CD14-positive monocyte (primary cell): ENCODE measurements at regions not wholly inside any gene's neighbourhood (a gene's known extent, or its start where the extent isn't known, plus 50 kb on each side); places are given as distances from the start of the nearest gene placed in this dataset.
A peak's percentile ranks its signal among the peaks of the same experiment; 100 is the strongest.

ENCODE experiments used
- DNase-seq, 3 donors: peaks; one replicate each; pipeline ENCODE4 v3.0.0-alpha.2; 2011 to 2022
- H2AFZ ChIP-seq: 2 replicates; pipeline ENCODE4 v1.6.0; 2012; ENCODE audit warnings: mild to moderate bottlenecking, low read depth, low read length, inconsistent platforms; ENCODE audit not compliant: insufficient read depth, poor library complexity, severe bottlenecking
- H3K27ac ChIP-seq, 2 donors: 1 replicate in 1 of 2; 2 replicates in 1 of 2; pipeline ENCODE4 v1.5.1; 2012 to 2013; ENCODE audit warnings: low read length in 2 of 2, control low read depth in 1 of 2, inconsistent platforms in 1 of 2, low read depth in 1 of 2, mild to moderate bottlenecking in 1 of 2
- H3K27me3 ChIP-seq, 2 donors: one replicate each; pipeline versions ENCODE4 v1.6.0 to v1.6.1; 2011 to 2013; ENCODE audit warnings: low read length in 2 of 2; ENCODE audit not compliant: control insufficient read depth in 2 of 2, insufficient read depth in 2 of 2
- H3K36me3 ChIP-seq, 2 donors: replicated peaks in 1 of 2; 1 replicate in 1 of 2; 2 replicates in 1 of 2; pipeline versions ENCODE4 v1.5.1 to v1.6.1; 2012 to 2013; ENCODE audit warnings: low read length in 2 of 2, control low read depth in 1 of 2, inconsistent platforms in 1 of 2, mild to moderate bottlenecking in 1 of 2; ENCODE audit not compliant: insufficient read depth in 2 of 2, control insufficient read depth in 1 of 2
- H3K4me1 ChIP-seq, 2 donors: 1 replicate in 1 of 2; 2 replicates in 1 of 2; pipeline versions ENCODE4 v1.5.1 to v1.6.1; 2012 to 2013; ENCODE audit warnings: low read length in 2 of 2, control low read depth in 1 of 2, inconsistent platforms in 1 of 2, mild to moderate bottlenecking in 1 of 2, moderate library complexity in 1 of 2; ENCODE audit not compliant: insufficient read depth in 2 of 2, control insufficient read depth in 1 of 2
- H3K4me2 ChIP-seq: replicated peaks from 2 replicates; pipeline ENCODE3; 2012; ENCODE audit warnings: low read length, moderate library complexity, mild to moderate bottlenecking; ENCODE audit not compliant: poor library complexity, severe bottlenecking; ENCODE audit errors: extremely low read depth
- H3K4me3 ChIP-seq, 3 experiments: fragments of 200-600 bp in 1 of 3; sonication (generic) in 1 of 3; replicated peaks in 1 of 3; 1 replicate in 2 of 3; 2 replicates in 1 of 3; pipeline ENCODE4 v1.5.1; 2011 to 2013; ENCODE audit warnings: low read length in 3 of 3, mild to moderate bottlenecking in 3 of 3, control low read depth in 2 of 3, low read depth in 2 of 3, inconsistent platforms in 1 of 3, moderate library complexity in 1 of 3
- H3K79me2 ChIP-seq: 2 replicates; pipeline ENCODE4 v1.6.0; 2012; ENCODE audit warnings: mild to moderate bottlenecking, control low read depth, inconsistent platforms, low read length, moderate library complexity; ENCODE audit not compliant: insufficient read depth
- H3K9ac ChIP-seq: 2 replicates; pipeline ENCODE4 v1.6.0; 2017; ENCODE audit warnings: low read length, mild to moderate bottlenecking; ENCODE audit not compliant: insufficient read depth, poor library complexity, severe bottlenecking
- H3K9me3 ChIP-seq, 2 donors: replicated peaks in 1 of 2; 1 replicate in 1 of 2; 2 replicates in 1 of 2; pipeline versions ENCODE4 v1.5.1 to v1.6.1; 2012 to 2013; ENCODE audit warnings: low read length in 2 of 2, control low read depth in 1 of 2; ENCODE audit not compliant: control insufficient read depth in 1 of 2, insufficient read depth in 1 of 2
- H4K20me1 ChIP-seq: 2 replicates; pipeline ENCODE4 v1.6.0; 2012; ENCODE audit warnings: mild to moderate bottlenecking, low read length, control low read depth, moderate library complexity; ENCODE audit not compliant: insufficient read depth
- H3K27ac Mint-ChIP-seq, 7 donors: one replicate each; pipeline ENCODE4 v1.8.0; 2020; ENCODE audit warnings: mild to moderate bottlenecking in 7 of 7, mixed read lengths in 7 of 7, moderate library complexity in 6 of 7, inconsistent platforms in 2 of 7
- H3K27me3 Mint-ChIP-seq, 3 donors: one replicate each; pipeline ENCODE4 v1.8.0; 2021 to 2022; ENCODE audit warnings: low read depth in 3 of 3, mild to moderate bottlenecking in 3 of 3, mixed read lengths in 3 of 3, moderate library complexity in 3 of 3, inconsistent platforms in 1 of 3
- H3K36me3 Mint-ChIP-seq, 2 donors: one replicate each; pipeline ENCODE4 v1.8.0; 2020; ENCODE audit warnings: mixed read lengths in 2 of 2, inconsistent platforms in 1 of 2, mild to moderate bottlenecking in 1 of 2
- H3K4me1 Mint-ChIP-seq: one replicate; pipeline ENCODE4 v1.8.0; 2020; ENCODE audit warnings: mild to moderate bottlenecking, mixed read lengths
- H3K4me3 Mint-ChIP-seq, 2 donors: one replicate each; pipeline ENCODE4 v1.8.0; 2020; ENCODE audit warnings: mild to moderate bottlenecking in 2 of 2, mixed read lengths in 2 of 2, moderate library complexity in 1 of 2
- H3K9me3 Mint-ChIP-seq, 7 donors: one replicate each; pipeline ENCODE4 v1.8.0; 2020 to 2022; ENCODE audit warnings: mixed read lengths in 7 of 7, mild to moderate bottlenecking in 6 of 7, moderate library complexity in 6 of 7, inconsistent platforms in 2 of 7
- WGBS: methylation state at CpG from one replicate; pipeline ENCODE4 v1.1.5; 2013; ENCODE audit warnings: missing lambda C conversion rate; ENCODE audit not compliant: insufficient coverage; 5-methylcytosine and 5-hydroxymethylcytosine counted together
- intact Hi-C, 2 donors: fragments of 100-400 bp; cut with micrococcal nuclease; formaldehyde crosslinking; loops; one replicate each; pipeline versions ENCODE4 v1.15.0 to v1.15.1; 2023
- TF ChIP-seq, protein P1 (sequence below): fragments of 200-600 bp; IDR thresholded peaks from one replicate; pipeline ENCODE4 v1.8.0; 2022; ENCODE audit warnings: antibody characterized with exemption, mild to moderate bottlenecking

DNA sequence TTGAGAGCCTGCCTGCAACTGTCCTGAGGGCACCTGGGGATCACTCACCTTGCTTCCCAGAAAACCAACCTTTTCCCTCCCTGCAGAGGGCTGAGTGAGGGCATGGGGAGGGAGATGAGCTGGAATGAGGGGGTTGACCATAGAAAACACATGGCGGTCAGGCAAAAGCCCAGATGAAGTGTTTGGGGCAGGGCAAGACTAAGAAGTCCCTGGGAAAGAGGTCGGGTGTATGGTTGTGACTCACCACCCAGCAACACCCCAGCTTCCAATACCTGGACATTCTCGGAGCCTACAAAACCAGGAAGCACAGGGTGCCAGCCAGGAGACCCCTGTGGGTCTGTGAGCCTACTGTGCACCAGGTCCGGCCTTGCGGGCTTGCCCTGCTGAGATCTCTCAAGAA, 95.3 kb upstream of the ATP2B2 start:
- intact Hi-C loops = no loop called here
- Mint-ChIP-seq H3K4me3 (no peak overlapping the region), H3K36me3 (no peaks in the 10 kb centered on the region), H3K27ac (peak overlapping the region in 1 of 7 donors; percentile 23), H3K9me3 (no peaks in the 10 kb centered on the region), H3K4me1 (peaks cover 4% of the 10 kb centered on the region), H3K27me3 (peaks cover 2 to 11% (median 3%) of the 10 kb centered on the region in 3 donors)
- H2AFZ ChIP-seq = no peak overlapping the region
- H3K4me2 ChIP-seq = no peak overlapping the region
- H4K20me1 ChIP-seq = no peaks in the 10 kb centered on the region
- no peak for DNase-seq
- no peaks in the 10 kb centered on the region for H3K27me3 ChIP-seq
- 94% methylated on average over 4 of the region's 5 CpGs for WGBS
- no peaks in the 10 kb centered on the region for H3K79me2 ChIP-seq
- no peak overlapping the region for H3K9ac ChIP-seq
- no peaks in the 10 kb centered on the region for H3K9me3 ChIP-seq
- H3K27ac ChIP-seq = no peak overlapping the region
- H3K4me3 ChIP-seq = no peak overlapping the region
- H3K4me1 ChIP-seq = no peaks in the 10 kb centered on the region
- TF ChIP-seq, protein P1, sequence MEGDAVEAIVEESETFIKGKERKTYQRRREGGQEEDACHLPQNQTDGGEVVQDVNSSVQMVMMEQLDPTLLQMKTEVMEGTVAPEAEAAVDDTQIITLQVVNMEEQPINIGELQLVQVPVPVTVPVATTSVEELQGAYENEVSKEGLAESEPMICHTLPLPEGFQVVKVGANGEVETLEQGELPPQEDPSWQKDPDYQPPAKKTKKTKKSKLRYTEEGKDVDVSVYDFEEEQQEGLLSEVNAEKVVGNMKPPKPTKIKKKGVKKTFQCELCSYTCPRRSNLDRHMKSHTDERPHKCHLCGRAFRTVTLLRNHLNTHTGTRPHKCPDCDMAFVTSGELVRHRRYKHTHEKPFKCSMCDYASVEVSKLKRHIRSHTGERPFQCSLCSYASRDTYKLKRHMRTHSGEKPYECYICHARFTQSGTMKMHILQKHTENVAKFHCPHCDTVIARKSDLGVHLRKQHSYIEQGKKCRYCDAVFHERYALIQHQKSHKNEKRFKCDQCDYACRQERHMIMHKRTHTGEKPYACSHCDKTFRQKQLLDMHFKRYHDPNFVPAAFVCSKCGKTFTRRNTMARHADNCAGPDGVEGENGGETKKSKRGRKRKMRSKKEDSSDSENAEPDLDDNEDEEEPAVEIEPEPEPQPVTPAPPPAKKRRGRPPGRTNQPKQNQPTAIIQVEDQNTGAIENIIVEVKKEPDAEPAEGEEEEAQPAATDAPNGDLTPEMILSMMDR = no peak
- no peaks in the 10 kb centered on the region for H3K36me3 ChIP-seq

DNA sequence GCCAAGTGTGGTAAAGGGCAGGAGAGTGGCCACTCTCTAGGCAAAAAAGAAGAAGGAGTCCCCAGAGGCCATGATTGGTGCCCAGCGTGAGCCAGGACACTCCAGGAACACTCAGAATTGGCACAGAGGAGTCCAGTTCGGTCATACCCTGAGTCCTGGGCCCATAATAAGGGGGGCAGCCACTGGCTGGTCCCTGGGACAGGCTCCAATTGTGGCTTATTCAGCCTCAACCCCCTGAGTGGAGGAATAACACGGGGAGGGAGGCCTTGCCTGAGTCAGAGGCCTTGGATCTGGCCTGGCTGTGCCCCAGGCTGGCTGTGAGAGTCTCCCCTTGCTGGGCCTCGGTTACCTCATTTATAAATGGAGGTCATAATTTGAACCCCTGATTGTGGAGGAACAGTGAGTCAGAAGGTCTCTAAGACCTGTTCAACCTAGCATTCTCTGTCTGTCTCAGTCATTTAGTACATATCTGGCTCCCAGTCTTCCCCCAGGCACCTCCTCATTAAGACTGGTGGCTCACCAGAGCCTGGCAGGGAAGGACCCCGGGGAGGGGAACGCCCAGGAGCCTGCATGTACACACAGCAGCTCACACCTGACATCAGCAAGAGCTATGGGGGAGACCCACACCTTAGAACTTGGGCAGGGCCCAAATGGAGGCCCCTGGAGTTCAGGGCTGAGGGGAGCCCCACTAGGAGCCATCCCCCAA, 95.9 kb upstream of the ATP2B2 start:
- intact Hi-C loops = no loop called here
- no peaks in the 10 kb centered on the region for H4K20me1 ChIP-seq
- no peak overlapping the region for H3K27ac ChIP-seq
- H3K27me3 ChIP-seq = no peaks in the 10 kb centered on the region
- peaks cover 4% of the 10 kb centered on the region for H3K4me1 Mint-ChIP-seq
- H3K36me3 Mint-ChIP-seq = no peaks in the 10 kb centered on the region
- DNase-seq = no peak
- TF ChIP-seq, protein P1 = no peak
- H3K4me3 Mint-ChIP-seq = no peak overlapping the region
- H3K9ac ChIP-seq = no peak overlapping the region
- no peaks in the 10 kb centered on the region for H3K9me3 Mint-ChIP-seq
- no peak overlapping the region for H3K4me3 ChIP-seq
- no peaks in the 10 kb centered on the region for H3K4me1 ChIP-seq
- 88% methylated on average over 6 of the region's 6 CpGs for WGBS
- no peaks in the 10 kb centered on the region for H3K79me2 ChIP-seq
- no peak overlapping the region for H3K4me2 ChIP-seq
- H3K36me3 ChIP-seq = no peaks in the 10 kb centered on the region
- no peaks in the 10 kb centered on the region for H3K9me3 ChIP-seq
- peak overlapping the region in 1 of 7 donors; percentile 23 for H3K27ac Mint-ChIP-seq
- H2AFZ ChIP-seq = no peak overlapping the region
- peaks cover 2 to 11% (median 3%) of the 10 kb centered on the region in 3 donors for H3K27me3 Mint-ChIP-seq
